DMS53 treated with DMSO at 0.1 percent for 48 hours (cell line): ENCODE measurements at regions not wholly inside any gene's neighbourhood (a gene's known extent, or its start where the extent isn't known, plus 50 kb on each side); places are given as distances from the start of the nearest gene placed in this dataset.
A peak's percentile ranks its signal among the peaks of the same experiment; 100 is the strongest.

Experiments
- DNase-seq: peaks from one replicate; lab custom pipeline; 2025; ENCODE audit not compliant: unreplicated experiment; lab: John Stamatoyannopoulos, UW

- DNase-seq: peak; percentile 55
Observed at GRCh38 chrX:139126493-139126892, 404.0 kb upstream of the F9 start.

- no peak for DNase-seq
Observed at GRCh38 chrX:139125916-139126315, 404.6 kb upstream of the F9 start.

GRCh38 chrX:139121616-139122286 lies 408.8 kb upstream of the F9 start:
- DNase-seq: no peak

GRCh38 chrX:139120760-139121159 lies 409.2 kb upstream of the FGF13 start:
- no peak for DNase-seq

- DNase-seq: peak; percentile 6
Observed at GRCh38 chrX:139113708-139114107, 402.2 kb upstream of the FGF13 start.

GRCh38 chrX:139112432-139112831 lies 400.9 kb upstream of the FGF13 start:
- no peak for DNase-seq

GRCh38 chrX:139106069-139106468 lies 394.6 kb upstream of the FGF13 start:
- DNase-seq: no peak

- no peak for DNase-seq
Observed at GRCh38 chrX:139094671-139095592, 383.4 kb upstream of the FGF13 start.

GRCh38 chrX:139093201-139093600 lies 381.7 kb upstream of the FGF13 start:
- no peak for DNase-seq

GRCh38 chrX:139091878-139092277 lies 380.4 kb upstream of the FGF13 start:
- no peak for DNase-seq

- DNase-seq: no peak
Observed at GRCh38 chrX:139091066-139091465, 379.5 kb upstream of the FGF13 start.

- no peak for DNase-seq
Observed at GRCh38 chrX:139086246-139086645, 374.7 kb upstream of the FGF13 start.

GRCh38 chrX:139085404-139085803 lies 373.9 kb upstream of the FGF13 start:
- no peak for DNase-seq

- no peak for DNase-seq
Observed at GRCh38 chrX:139083191-139083590, 371.7 kb upstream of the FGF13 start.

- no peak for DNase-seq
Observed at GRCh38 chrX:139081965-139082364, 370.4 kb upstream of the FGF13 start.

- DNase-seq: no peak
Observed at GRCh38 chrX:139079789-139080188, 368.3 kb upstream of the FGF13 start.

- DNase-seq: no peak
Observed at GRCh38 chrX:139078761-139079280, 367.3 kb upstream of the FGF13 start.

- DNase-seq: no peak
Observed at GRCh38 chrX:139078342-139078741, 366.8 kb upstream of the FGF13 start.

- no peak for DNase-seq
Observed at GRCh38 chrX:139077281-139078250, 366.0 kb upstream of the FGF13 start.

GRCh38 chrX:139063364-139063763 lies 351.8 kb upstream of the FGF13 start:
- no peak for DNase-seq
